Aorta (tissue), 5 donors: ENCODE measurements at regions not wholly inside any gene's neighbourhood (a gene's known extent, or its start where the extent isn't known, plus 50 kb on each side); places are given as distances from the start of the nearest gene placed in this dataset.

Experiments used
- ATAC-seq: fragments of 200-7000 bp; cut with Tn5 transposase; one replicate; pipeline ENCODE4 v1.9.1; 2022; ENCODE audit warnings: moderate library complexity; ENCODE audit not compliant: low FRiP score
- DNase-seq, 2 donors: peaks; one replicate each; pipeline ENCODE4 v3.0.0-alpha.2; 2020
- H3K27ac ChIP-seq, 2 donors: one replicate each; pipeline ENCODE4 v1.5.1; 2013; ENCODE audit warnings: low read length in 2 of 2, mild to moderate bottlenecking in 2 of 2, moderate library complexity in 2 of 2, control low read depth in 1 of 2, inconsistent platforms in 1 of 2, low read depth in 1 of 2
- H3K27me3 ChIP-seq, 2 donors: one replicate each; pipeline ENCODE4 v1.6.1; 2013; ENCODE audit warnings: control low read depth in 1 of 2, low read length in 1 of 2, mild to moderate bottlenecking in 1 of 2, moderate library complexity in 1 of 2; ENCODE audit not compliant: insufficient read depth in 2 of 2, control insufficient read depth in 1 of 2
- H3K36me3 ChIP-seq, 2 donors: one replicate each; pipeline ENCODE4 v1.6.1; 2013; ENCODE audit warnings: control low read depth in 1 of 2, low read length in 1 of 2, mild to moderate bottlenecking in 1 of 2; ENCODE audit not compliant: insufficient read depth in 2 of 2, control insufficient read depth in 1 of 2
- H3K4me1 ChIP-seq, 2 donors: one replicate each; pipeline ENCODE4 v1.6.1; 2013; ENCODE audit warnings: low read length in 2 of 2, control low read depth in 1 of 2, mild to moderate bottlenecking in 1 of 2, moderate library complexity in 1 of 2; ENCODE audit not compliant: insufficient read depth in 2 of 2, control insufficient read depth in 1 of 2
- H3K4me3 ChIP-seq, 2 donors: one replicate each; pipeline ENCODE4 v1.5.1; 2013; ENCODE audit warnings: low read length in 2 of 2, control low read depth in 1 of 2, mild to moderate bottlenecking in 1 of 2
- H3K9me3 ChIP-seq: one replicate; pipeline ENCODE4 v1.6.1; 2013; ENCODE audit warnings: mild to moderate bottlenecking, low read length; ENCODE audit not compliant: control insufficient read depth
- WGBS, 2 donors: extraction: QIAGEN DNeasy Blood & Tissue Kit; methylation state at CpG; one replicate each; pipeline ENCODE4 v1.1.7; 2013; 5-methylcytosine and 5-hydroxymethylcytosine counted together
- intact Hi-C, 2 donors: fragments of 100-400 bp; cut with DNase I; formaldehyde crosslinking; loops; one replicate each; pipeline versions ENCODE4 v1.14.2 to v1.15.0; 2022
- donor health status: healthy with polysubstance abuse.
- donor health status: Bipolar disorder and iron deficiency.
- donor health status: DM: no; HTN: no; CAD: no.
- donor health status: DM: no; HTN: no; CAD: no.
- donor health status: DM: yes; HTN: yes; CAD: no.

DNA sequence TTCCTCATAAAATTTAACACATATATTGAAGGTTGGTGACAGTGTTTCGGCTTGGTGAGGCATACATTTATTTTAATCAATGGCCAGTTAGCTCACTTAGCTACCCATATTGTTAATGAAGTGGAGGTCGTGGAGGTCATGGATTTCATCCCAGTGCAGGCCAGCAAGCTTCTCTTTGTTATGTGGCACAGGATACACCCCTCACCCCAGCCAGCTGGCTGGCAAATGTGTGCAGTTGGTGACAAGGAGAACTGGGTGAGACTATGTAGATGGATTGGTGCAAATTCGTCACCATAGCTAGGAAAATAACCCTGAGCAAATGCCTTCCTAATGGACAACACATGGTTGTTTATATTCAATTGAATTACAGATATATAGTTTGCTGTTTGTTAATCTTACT is 50.5 kb upstream of the FOXP2 start:
- H3K4me3 ChIP-seq: no peak overlapping the region
- H3K36me3 ChIP-seq: no peaks in the 10 kb centered on the region
- intact Hi-C loops: no loop called here
- DNase-seq (no peak), ATAC-seq (no peak)
- H3K27ac ChIP-seq: no peak overlapping the region
- H3K9me3 ChIP-seq: no peaks in the 10 kb centered on the region
- no peaks in the 10 kb centered on the region for H3K4me1 ChIP-seq
- WGBS, 2 donors: 46 to 47% methylated on average over 3 of the region's 3 CpGs
- H3K27me3 ChIP-seq: no peaks in the 10 kb centered on the region

DNA sequence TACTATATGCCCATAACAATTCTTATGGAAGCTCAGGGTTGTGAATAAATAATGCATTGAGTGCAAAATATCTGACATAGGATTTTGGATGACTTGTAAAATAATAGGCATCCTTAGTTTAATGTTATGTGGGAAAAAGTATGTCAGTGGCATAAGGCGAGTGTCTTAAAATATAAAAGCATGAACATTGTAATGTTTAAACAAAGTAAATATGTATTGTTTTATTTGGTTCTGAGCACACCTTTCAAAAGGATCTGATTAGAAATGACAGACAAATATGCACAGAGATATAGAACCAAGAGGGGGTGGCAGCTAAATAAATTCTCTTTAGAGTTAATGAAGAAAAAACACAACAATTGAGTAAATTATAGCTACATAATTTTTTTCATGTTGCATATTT is 51.3 kb upstream of the FOXP2 start:
- H3K4me1 ChIP-seq: no peaks in the 10 kb centered on the region
- WGBS, 2 donors: 69 to 88% methylated on average over 1 of the region's 1 CpG

DNA sequence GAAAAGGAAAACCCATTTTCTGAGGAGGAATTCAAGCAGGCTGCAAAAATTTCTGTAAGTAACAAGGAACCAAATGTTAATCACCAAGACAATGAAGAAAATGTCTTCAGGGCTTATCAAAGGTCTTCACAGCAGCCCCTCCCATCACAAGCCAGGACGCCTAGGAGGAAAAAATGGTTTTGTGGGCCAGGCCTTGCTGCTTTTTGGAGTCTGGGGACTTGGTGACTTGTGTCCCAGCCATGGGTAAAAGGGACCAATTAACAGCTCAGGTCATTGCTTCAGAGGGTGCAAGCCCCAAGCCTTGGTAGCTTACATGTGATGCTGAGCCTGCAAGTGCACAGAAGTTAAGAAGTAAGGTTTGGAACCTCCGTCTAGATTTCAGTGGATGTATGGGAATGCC is 55.7 kb upstream of the FOXP2 start:
- no peak for DNase-seq
- Histone ChIP-seq H3K4me3 (no peak overlapping the region), H3K27me3 (no peaks in the 10 kb centered on the region), H3K4me1 (no peaks in the 10 kb centered on the region), H3K36me3 (no peaks in the 10 kb centered on the region), H3K9me3 (no peaks in the 10 kb centered on the region), H3K27ac (no peak overlapping the region)
- intact Hi-C loops: no loop called here
- 93 to 98% methylated on average over 2 of the region's 2 CpGs for WGBS, 2 donors
- no peak for ATAC-seq

More for the DNA sequence above, 51.3 kb upstream of the FOXP2 start:
- intact Hi-C loops: no loop called here
- no peaks in the 10 kb centered on the region for H3K27me3 ChIP-seq
- no peaks in the 10 kb centered on the region for H3K9me3 ChIP-seq
- no peak overlapping the region for H3K27ac ChIP-seq
- no peaks in the 10 kb centered on the region for H3K36me3 ChIP-seq
- ATAC-seq: no peak
- no peak for DNase-seq
- no peak overlapping the region for H3K4me3 ChIP-seq

DNA sequence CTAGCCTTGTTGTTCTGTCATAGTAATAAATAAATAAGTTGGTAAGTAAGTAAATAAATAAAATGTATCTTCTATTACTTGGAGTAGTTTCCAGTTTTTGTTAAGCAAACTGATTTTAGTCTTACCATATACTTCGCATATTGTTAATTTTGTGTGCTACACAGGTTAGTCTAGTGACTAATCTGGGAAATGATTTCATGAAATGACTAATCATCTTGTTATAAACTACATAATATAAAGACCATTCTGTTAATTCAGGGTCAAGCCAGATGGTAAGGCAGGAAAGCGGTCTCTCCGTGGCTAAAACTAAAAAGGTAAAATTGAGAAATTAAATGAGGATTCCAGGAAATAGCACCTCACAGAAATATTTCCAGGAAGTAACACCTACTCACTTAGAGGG is 58.5 kb upstream of the FOXP2 start:
- DNase-seq (no peak), ATAC-seq (no peak)
- Histone ChIP-seq H3K9me3 (no peaks in the 10 kb centered on the region), H3K27ac (no peak overlapping the region), H3K36me3 (no peaks in the 10 kb centered on the region), H3K27me3 (no peaks in the 10 kb centered on the region), H3K4me3 (no peak overlapping the region), H3K4me1 (no peaks in the 10 kb centered on the region)
- intact Hi-C loops: no loop called here
- WGBS, 2 donors: 92 to 95% methylated on average over 3 of the region's 3 CpGs

DNA sequence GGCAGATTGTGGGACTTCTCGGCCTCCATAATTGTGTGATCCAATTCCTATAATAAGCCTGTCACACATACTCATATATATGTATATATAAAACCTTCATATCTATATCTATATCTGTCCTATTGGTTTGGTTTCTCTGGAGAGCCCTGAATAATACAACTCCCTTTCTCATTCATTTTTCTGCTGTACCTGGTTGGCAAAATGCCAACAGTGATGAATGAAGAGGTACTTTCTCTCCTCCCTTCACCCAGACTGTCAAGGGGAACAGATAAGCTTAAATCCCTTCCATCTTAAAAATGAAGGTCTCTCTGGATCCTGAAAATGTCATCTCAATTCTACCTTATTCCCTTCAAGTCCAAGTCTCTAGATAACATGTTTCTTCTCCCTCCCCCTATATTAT is 60.3 kb upstream of the FOXP2 start:
- H3K36me3 ChIP-seq: no peaks in the 10 kb centered on the region
- WGBS, 2 donors: 96 to 100% methylated on average over 1 of the region's 1 CpG
- no peak overlapping the region for H3K27ac ChIP-seq

GRCh38 chr7:114345494-114345893 is 69.1 kb upstream of the FOXP2 start:
- Histone ChIP-seq H3K9me3 (no peaks in the 10 kb centered on the region), H3K36me3 (no peaks in the 10 kb centered on the region), H3K4me1 (no peaks in the 10 kb centered on the region), H3K27ac (no peak overlapping the region), H3K4me3 (no peak overlapping the region), H3K27me3 (no peaks in the 10 kb centered on the region)
- DNase-seq (no peak), ATAC-seq (no peak)
- 59 to 63% methylated on average over 2 of the region's 2 CpGs for whole genome bisulfite sequencing, 2 donors
- intact Hi-C loops: no loop called here

More for the DNA sequence above, 60.3 kb upstream of the FOXP2 start:
- Histone ChIP-seq H3K4me3 (no peak overlapping the region), H3K4me1 (no peaks in the 10 kb centered on the region), H3K9me3 (no peaks in the 10 kb centered on the region), H3K27me3 (no peaks in the 10 kb centered on the region)
- intact Hi-C loops: no loop called here
- DNase-seq: no peak
- ATAC-seq: no peak

- no peaks in the 10 kb centered on the region for H3K4me1 ChIP-seq
- no peak overlapping the region for H3K27ac ChIP-seq
- no peaks in the 10 kb centered on the region for H3K9me3 ChIP-seq
- ATAC-seq (no peak), DNase-seq (no peak)
- H3K4me3 ChIP-seq: no peak overlapping the region
- H3K27me3 ChIP-seq: no peaks in the 10 kb centered on the region
- WGBS, 2 donors: 84 to 85% methylated on average over 9 of the region's 9 CpGs
- H3K36me3 ChIP-seq: no peaks in the 10 kb centered on the region
- intact Hi-C loops: no loop called here
Observed at GRCh38 chr7:114343949-114344708, 70.5 kb upstream of the FOXP2 start.

DNA sequence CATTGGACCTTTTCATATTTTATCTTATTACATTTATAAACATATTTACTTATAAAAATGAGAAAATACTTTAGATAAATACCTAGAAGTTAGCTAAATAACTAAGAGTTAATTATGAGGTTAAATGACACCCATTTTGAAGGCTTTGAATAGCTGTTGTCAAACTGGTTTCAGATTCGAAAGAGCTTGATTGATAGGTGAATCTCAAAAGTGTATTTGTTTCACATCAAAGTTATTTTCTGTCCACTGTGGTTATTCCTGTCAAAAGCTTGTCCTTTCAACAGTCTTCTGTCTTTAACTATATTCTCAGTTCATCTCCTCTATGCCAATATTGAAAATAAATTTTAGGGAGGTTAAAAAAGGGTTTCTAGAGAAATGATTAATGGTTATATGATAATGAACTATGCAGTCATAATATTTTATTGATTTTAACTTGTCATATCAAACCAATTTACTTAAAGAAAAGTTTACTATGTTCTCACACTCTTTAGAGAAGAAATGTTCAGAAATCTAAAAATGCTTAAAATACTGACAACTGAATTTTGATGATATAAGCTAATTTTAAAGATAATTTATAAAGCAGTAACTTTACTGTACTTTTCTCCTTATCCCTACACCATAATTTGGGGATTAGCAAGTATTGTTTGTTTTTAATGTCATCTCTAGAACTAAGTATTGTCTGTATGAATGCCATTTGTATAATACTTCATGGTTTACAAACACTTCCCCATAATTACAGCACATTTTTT is 72.0 kb upstream of the FOXP2 start:
- 90 to 98% methylated on average over 1 of the region's 1 CpG for WGBS, 2 donors
- intact Hi-C loops: no loop called here

DNA sequence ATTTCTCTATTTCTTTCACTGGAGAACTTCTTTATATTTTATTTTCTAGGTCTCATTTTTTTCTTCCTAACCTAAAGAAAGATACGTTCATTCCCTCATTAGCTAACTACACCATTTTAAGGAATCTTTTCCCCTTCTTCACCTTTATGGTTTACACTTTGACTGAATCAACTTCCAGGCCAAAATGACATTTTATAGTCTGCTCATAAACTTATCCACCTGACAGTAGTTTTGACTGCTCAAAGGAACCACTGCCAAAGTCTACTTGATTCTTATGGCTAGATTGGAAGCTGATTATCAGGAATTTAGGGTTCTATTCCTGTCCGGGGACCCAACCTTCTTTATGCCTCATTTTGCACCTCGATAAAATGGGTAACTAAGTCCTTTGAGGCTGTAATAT is 73.0 kb upstream of the FOXP2 start:
- ATAC-seq (no peak), DNase-seq (no peak)
- no peak overlapping the region for H3K27ac ChIP-seq
- H3K4me1 ChIP-seq: no peaks in the 10 kb centered on the region
- no peaks in the 10 kb centered on the region for H3K36me3 ChIP-seq
- whole genome bisulfite sequencing, 2 donors: 93 to 97% methylated on average over 3 of the region's 3 CpGs
- H3K4me3 ChIP-seq: no peak overlapping the region
- no peaks in the 10 kb centered on the region for H3K27me3 ChIP-seq
- no peaks in the 10 kb centered on the region for H3K9me3 ChIP-seq
- intact Hi-C loops: no loop called here

More for the DNA sequence above, 72.0 kb upstream of the FOXP2 start:
- H3K9me3 ChIP-seq: no peaks in the 10 kb centered on the region
- no peak overlapping the region for H3K4me3 ChIP-seq
- no peaks in the 10 kb centered on the region for H3K36me3 ChIP-seq
- no peaks in the 10 kb centered on the region for H3K27me3 ChIP-seq
- H3K27ac ChIP-seq: no peak overlapping the region
- DNase-seq (no peak), ATAC-seq (no peak)
- H3K4me1 ChIP-seq: no peaks in the 10 kb centered on the region
